ENCODE measurements at regions not wholly inside any gene's neighbourhood (a gene's known extent, or its start where the extent isn't known, plus 50 kb on each side); places are given as distances from the start of the nearest gene placed in this dataset.

DNA sequence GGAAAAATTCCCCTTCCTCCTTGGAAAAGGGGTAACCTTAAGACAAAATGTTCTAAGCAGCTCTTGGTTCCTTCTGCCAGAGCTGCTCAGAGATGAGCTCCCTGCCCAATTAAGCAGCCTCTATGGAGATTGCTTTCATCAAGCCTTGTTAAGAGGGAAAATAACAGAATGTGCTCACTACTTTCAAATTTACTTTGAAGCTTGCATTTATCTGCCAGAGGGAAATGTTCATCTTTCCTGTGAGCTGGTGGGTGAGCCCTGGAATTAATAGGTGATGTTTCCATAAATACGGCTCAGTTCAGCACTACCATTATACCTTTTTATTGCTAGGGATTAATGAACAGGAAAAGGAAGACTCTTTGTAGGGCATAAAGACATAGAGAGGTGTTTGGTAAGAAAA, 549.0 kb downstream of the REEP3 start:
- H3K9me3 ChIP-seq (ENCODE audit: insufficient read depth, low read length): no peaks in the 10 kb centered on the region
- H3K36me3 ChIP-seq (ENCODE audit: low read length): no peaks in the 10 kb centered on the region
- no peaks in the 10 kb centered on the region for H3F3A ChIP-seq (ENCODE audit: insufficient read depth)
- H3K27me3 ChIP-seq (ENCODE audit: low read length): no peaks in the 10 kb centered on the region
- TF ChIP-seq EZH2phosphoT487 (conservative IDR thresholded peaks at IDR 0.05; ENCODE audit: low read length) (no peak), CTCF (IDR thresholded peaks at IDR 0.05; ENCODE audit: insufficient read depth, low read length, poor library complexity, severe bottlenecking) (no peak)
- no peak overlapping the region for H2AFZ ChIP-seq (ENCODE audit: low read depth, low read length, severe bottlenecking)
- no peaks in the 10 kb centered on the region for H3K79me2 ChIP-seq (ENCODE audit: insufficient read depth, low read length)
- no peaks in the 10 kb centered on the region for H4K20me1 ChIP-seq (ENCODE audit: low read depth, low read length)
- H3K4me2 ChIP-seq (ENCODE audit: low read depth, low read length, poor library complexity, severe bottlenecking): no peak overlapping the region
- no peak overlapping the region for H3K9ac ChIP-seq (ENCODE audit: low read length)
- no peak overlapping the region for H3K4me3 ChIP-seq (ENCODE audit: insufficient read depth, low read length, poor library complexity, severe bottlenecking)
- H3K27ac ChIP-seq (ENCODE audit: low read depth, low read length): no peak overlapping the region
- H3K9me2 ChIP-seq (replicated peaks; ENCODE audit: insufficient read depth, low read length): no peaks in the 10 kb centered on the region

- Histone ChIP-seq H3K79me2 (ENCODE audit: insufficient read depth, low read length) (no peaks in the 10 kb centered on the region), H3K4me2 (ENCODE audit: low read depth, low read length, poor library complexity, severe bottlenecking) (no peak overlapping the region)
Measured at GRCh38 chr10:64071218-64071617, 550.0 kb downstream of the REEP3 start.

DNA sequence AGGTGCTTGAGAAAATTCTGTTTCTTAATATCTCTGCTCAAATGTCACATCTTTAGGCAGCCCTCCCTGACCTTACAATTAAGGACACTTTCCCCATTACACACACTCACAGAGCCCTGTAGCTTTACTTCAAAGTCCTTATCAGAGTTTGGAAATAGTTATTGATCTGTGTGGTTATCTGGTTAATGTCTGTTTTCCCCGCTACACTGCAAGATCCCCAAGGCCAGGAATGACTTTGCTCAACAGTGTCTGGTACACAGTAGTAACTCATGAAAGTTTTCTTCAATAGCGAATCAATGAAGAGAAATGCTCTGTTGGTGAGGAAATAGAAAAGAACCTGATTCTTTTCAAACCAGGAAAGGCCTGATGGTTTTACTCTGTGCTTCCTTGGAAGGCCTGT, 554.4 kb downstream of the REEP3 start:
- Histone ChIP-seq H3F3A (ENCODE audit: insufficient read depth) (no peaks in the 10 kb centered on the region), H3K79me2 (ENCODE audit: insufficient read depth, low read length) (no peaks in the 10 kb centered on the region), H3K4me2 (ENCODE audit: low read depth, low read length, poor library complexity, severe bottlenecking) (no peak overlapping the region), H3K27me3 (ENCODE audit: low read length) (no peaks in the 10 kb centered on the region), H3K27ac (ENCODE audit: low read depth, low read length) (no peak overlapping the region), H2AFZ (ENCODE audit: low read depth, low read length, severe bottlenecking) (no peak overlapping the region), H3K9me2 (replicated peaks; ENCODE audit: insufficient read depth, low read length) (no peaks in the 10 kb centered on the region), H3K4me3 (ENCODE audit: insufficient read depth, low read length, poor library complexity, severe bottlenecking) (no peak overlapping the region), H3K9ac (ENCODE audit: low read length) (no peak overlapping the region), H3K9me3 (ENCODE audit: insufficient read depth, low read length) (no peaks in the 10 kb centered on the region), H3K36me3 (ENCODE audit: low read length) (no peaks in the 10 kb centered on the region), H4K20me1 (ENCODE audit: low read depth, low read length) (no peaks in the 10 kb centered on the region)
- TF ChIP-seq CTCF (IDR thresholded peaks at IDR 0.05; ENCODE audit: insufficient read depth, low read length, poor library complexity, severe bottlenecking): no peak
- no peak for TF ChIP-seq EZH2phosphoT487 (conservative IDR thresholded peaks at IDR 0.05; ENCODE audit: low read length)

More at GRCh38 chr10:64071218-64071617, 550.0 kb downstream of the REEP3 start:
- H3K9ac ChIP-seq (ENCODE audit: low read length): no peak overlapping the region
- H3K36me3 ChIP-seq (ENCODE audit: low read length): no peaks in the 10 kb centered on the region
- no peak overlapping the region for H3K27ac ChIP-seq (ENCODE audit: low read depth, low read length)
- H3K27me3 ChIP-seq (ENCODE audit: low read length): no peaks in the 10 kb centered on the region
- H3K9me3 ChIP-seq (ENCODE audit: insufficient read depth, low read length): no peaks in the 10 kb centered on the region
- TF ChIP-seq CTCF (IDR thresholded peaks at IDR 0.05; ENCODE audit: insufficient read depth, low read length, poor library complexity, severe bottlenecking): no peak
- no peak for TF ChIP-seq EZH2phosphoT487 (conservative IDR thresholded peaks at IDR 0.05; ENCODE audit: low read length)
- H3F3A ChIP-seq (ENCODE audit: insufficient read depth): no peaks in the 10 kb centered on the region
- H3K4me3 ChIP-seq (ENCODE audit: insufficient read depth, low read length, poor library complexity, severe bottlenecking): no peak overlapping the region
- no peak overlapping the region for H2AFZ ChIP-seq (ENCODE audit: low read depth, low read length, severe bottlenecking)
- H4K20me1 ChIP-seq (ENCODE audit: low read depth, low read length): no peaks in the 10 kb centered on the region
- no peaks in the 10 kb centered on the region for H3K9me2 ChIP-seq (replicated peaks; ENCODE audit: insufficient read depth, low read length)
